ENCODE measurements at regions not wholly inside any gene's neighbourhood (a gene's known extent, or its start where the extent isn't known, plus 50 kb on each side); places are given as distances from the start of the nearest gene placed in this dataset.

DNA sequence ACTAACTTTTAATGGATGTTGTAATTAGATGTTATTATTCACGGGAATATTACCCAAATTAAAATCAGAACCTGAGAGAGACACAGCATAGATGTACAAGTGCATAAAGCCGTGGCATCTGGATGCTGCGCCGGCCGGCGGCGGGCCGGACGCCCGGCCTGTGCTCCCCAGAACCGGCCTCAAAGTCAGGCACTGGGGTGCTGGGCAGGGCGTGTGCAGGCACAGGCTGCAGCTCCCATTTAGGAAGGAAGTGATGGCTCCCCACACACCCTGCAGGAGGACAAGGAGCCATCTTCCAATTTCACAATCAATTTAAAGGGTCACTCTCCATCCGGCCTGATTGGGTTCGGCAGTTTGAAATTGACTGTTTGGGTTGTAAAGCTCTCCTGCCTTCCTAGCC, 367.7 kb upstream of the SALL3 start:
- DNase-seq: no peak

DNA sequence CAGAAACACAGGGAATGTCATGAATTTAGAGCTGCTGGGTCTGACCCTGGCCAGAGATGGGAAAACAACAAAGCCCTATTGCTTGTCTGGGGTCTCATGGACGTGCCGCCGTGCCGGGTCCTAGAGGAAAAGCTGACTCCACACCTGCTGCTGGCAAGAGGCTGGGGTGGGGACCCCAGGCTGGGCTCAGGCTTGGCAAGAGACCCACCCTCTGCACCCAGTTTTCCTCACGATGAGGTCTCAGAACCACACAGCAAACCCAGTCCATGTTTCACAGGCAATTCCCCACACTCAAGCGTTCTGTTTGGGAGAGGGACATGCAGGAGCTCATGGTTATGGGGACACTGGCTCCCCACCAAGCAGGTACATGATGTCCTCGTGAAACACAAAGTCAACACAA, 367.3 kb upstream of the SALL3 start:
- DNase-seq: no peak

DNA sequence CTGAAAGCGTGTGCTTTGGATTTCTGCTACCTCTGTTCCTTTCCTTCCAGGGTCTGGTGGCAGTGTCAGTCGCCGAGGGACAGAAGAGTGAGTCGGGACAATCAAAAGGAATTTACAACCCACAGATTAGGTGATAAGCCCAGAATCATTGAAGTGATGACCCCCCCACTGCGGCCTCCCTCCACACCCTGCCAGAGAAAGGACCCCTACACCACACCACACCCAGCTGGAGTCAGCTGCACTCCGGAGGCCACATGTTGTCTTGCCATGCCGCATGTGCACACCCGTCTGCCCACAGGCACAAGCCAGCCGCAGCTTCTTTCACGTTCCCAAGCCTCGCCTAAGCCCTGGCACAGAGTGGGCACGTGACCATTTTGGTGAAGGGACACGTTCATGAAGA, 366.8 kb upstream of the SALL3 start:
- DNase-seq: no peak

DNA sequence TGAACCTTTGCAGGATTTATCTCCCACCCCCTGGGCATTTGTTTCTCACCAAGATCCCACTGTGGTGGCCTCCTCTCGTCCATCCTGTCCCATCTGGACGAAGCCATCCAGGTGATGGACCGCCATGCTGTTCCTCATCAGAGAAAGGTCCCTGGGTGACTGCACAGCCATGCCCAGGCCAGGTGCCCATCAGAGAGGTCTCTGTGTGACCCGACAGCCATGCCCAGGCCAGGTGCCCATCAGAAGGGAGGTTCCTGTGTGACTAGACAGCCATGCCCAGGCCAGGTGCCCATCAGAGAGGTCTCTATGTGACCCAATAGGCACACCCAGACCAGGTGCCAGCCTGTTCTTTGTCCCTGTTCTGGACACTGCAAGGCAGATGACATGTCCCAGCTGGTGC, 360.9 kb upstream of the SALL3 start:
- DNase-seq: no peak

DNA sequence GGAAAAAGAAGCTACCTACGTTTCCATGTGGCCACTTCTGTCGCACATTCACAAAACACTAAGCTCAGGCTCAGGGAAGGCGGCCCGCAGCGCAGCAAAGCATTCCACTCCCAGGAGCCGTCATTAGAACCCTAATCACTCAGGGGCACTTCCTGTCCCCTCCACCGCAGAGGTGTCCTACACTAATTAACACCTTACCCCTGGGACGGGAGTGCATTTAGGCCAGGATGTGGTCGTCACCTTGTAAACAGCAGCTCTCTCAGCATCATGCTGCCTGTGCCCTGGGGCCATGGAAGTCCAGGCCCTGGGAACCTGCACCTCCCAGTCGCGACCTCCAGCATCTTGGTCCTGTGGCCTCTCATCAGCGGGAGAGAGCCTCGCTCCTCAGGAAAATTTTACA, 359.8 kb upstream of the SALL3 start:
- no peak for DNase-seq

DNA sequence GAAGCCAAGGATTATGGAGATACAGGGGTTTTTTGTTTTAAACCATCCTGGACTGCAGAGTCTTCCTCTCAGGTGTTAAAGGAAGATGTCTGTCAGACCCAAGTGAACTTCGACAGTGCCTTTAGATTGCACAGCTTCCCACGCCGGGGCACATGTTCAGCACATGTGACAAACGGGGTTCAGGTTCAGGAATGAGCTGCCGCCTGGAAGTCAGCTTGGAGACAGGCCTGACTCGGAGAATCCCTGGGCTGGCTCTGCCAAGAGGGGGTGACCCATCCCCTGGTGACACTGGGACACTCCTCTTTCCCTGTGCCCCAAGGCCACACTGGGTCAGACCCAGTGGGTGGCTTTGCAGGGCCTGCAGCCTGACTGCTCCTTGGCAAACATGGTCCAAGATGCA, 359.3 kb upstream of the SALL3 start:
- no peak for DNase-seq

DNA sequence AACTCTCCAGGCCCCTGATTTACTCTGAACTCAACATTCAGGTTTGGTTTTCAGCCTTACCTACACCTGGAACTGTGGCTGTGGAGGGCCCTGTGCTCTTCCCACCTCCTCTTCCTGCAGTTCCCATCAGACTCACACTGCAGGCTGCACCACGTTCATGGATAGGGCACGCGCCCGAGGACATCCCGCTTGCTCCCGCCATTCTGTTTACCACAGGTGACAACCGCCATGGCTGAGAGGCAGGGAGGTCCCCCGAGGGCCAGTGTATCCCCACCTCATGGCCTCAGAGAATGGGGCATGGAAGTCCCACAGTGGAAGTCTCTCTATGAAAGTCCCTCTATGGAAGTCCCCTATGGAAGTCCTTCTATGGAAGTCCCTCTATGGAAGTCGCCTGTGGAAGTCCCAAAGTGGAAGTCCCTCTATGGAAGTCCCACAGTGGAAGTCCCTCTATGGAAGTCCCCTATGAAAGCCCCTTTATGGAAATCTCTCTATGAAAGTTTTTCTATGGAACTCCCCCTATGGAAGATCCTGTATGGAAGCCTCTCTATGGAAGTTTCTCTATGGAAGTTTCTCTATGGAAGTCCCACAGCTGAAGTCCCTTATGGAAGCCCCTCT, 358.4 kb upstream of the SALL3 start:
- no peak for DNase-seq

DNA sequence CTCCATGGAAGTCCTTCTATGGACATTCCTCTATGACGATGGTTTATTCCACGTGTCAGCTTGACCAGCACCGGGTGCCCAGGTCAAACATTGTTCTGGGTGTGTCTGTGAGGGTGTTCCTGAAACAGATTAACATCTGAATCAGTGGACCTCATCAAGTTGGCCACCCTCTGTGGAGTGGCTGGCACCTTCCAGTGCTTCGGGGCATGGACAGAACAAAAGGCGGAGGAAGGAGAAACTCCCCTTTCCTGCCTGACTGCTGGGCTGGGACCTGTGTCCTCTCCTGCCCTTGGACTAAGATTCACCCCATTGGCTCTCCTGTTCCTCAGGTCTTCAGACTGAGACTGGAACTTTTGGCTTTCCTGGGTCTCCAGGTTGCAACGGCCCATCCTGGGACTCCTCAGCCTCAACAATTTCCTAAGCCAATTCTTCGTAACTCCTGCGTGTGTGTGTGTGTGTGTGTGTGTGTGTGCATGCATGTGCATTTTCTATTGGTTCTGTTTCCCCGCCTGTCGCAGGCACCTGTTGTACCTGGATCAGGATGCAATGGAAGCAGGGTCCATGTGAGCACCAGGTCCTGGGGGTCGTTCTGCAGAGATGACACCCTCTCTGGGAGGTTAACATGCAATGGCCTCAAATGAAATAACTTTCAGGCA, 357.2 kb upstream of the SALL3 start:
- no peak for DNase-seq

DNA sequence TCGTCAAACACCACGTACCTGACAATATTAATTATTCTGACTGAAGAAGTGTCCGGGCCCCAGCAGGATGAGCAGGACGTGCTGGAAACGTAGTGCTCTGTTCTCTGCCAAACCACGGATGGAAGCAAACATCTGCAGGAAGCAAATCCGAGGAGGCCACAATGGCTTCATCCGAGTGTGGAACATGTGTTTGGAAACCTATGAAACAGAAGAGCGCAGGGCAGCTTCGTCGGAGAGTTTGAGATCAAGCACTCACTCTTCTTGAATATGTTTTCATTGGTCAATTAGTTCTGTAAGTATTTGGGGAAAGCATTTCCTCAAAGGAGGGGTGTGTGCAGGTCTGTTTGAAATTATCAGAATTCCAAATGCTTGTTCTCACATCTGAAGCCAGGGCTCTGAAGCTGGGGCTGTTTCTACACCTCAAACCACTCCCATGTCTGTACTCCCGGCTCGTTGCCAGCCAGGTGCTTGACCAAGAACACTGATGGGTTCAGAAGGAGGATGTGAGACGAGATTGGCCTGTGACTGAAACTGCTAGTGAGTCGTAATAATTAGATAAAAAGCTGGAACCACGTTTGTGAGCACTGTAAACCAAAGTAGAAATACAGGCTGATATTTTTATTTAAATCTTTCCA, 356.6 kb upstream of the SALL3 start:
- DNase-seq: no peak

DNA sequence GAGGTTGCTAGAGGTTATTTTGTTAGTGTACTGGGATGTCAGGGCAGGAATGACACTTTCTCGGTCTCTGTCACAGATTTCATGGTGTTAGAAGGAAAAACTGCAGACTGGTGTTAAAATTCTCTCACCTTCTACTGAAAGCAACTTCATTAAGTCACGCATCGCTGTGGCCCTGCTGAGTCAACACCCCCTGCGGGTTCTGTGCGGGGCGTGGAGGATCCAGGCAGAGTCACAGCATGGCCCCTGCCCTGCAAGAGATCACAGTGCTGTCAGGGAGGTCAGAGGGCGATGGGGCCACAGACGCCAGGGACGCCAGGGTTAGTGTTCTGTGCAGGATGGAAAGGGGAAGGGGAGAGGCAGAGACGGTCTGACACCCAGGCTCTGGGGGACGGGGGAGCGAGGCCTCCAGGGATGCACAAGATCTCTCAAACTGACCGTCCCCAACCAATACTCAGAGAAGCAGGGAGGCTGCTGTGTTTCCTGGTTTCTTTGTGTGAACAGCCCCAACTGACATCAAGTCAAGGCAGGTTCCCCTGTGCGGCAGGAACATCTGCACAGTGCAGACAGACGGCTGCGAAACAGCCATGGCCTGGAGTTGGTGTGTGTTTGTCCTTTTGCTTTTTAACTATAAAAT, 354.9 kb upstream of the SALL3 start:
- DNase-seq: no peak

DNA sequence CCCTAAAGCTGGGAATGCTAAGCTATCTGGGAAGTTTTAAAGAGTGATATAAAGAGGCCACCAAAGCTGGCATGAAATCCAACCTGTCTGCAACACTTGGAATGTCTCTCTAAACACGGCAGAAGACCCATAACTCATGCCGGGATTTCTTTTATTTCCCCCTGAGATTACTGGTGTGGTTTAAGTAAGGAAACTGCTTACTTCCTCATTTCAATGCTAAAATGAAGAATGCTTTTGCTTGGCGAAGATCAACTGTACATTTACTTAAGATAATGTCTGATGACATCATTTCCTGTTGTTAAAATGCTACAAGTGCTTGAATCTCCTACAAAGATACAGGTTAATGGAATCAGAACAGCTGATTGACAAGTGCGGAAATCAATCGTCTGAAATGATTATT, 353.8 kb upstream of the SALL3 start:
- DNase-seq: no peak

DNA sequence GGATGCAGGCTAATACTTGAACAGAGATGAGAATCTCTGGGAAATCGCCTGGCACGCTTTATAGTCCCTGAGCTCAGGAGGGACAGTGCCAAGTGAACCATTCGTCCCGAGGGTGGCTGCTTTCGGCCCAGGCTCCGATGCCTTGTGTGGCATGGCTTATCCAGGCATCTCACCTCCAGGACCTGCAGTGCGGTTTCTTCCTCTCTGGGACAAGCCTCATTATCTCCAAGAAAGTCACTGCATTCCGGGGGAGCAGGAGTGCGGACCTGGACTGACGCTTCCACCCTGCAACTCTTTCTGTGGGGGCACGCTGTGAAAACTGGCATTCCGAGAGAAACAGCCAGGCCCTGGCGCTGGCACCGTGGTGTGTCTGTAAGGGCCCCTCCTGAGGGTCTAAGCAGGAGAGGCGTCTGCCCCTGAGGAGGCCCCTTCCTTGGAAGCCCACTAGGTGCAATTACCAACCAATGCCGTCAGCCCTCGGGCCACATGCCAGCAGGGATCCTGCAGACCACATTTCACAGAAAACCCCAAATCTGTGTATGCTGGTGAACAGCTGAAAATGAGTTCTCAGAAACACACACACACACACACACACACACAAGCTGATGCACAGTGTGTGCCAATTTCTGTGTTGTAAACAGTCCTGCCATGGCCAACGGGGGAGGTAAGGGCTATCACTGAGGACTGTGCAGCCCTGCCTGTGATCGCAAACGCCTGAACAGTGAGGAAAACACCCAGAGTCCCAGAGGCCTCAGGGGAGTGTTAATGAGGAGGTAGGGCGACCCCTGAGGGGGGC, 351.9 kb upstream of the SALL3 start:
- no peak for DNase-seq

DNA sequence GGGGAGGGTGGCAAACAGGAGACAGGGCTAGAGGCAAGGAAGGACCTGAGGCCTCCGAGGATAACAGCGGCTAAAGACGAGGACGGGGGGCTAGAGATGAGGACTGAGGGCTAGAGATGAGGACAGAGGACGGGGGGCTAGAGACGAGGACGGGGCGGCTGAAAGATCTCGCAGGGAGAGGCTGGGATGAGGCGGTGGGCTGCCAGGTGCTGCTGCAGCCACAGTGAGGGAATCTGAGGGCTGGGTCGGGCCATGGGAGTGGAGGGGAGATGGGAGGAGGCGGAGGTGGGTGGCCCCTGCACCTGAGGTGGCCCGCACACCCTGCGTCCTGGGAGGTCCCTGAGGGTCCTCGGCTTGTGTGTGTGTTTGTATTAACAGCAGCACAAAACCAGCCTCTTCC, 350.2 kb upstream of the SALL3 start:
- no peak for DNase-seq

DNA sequence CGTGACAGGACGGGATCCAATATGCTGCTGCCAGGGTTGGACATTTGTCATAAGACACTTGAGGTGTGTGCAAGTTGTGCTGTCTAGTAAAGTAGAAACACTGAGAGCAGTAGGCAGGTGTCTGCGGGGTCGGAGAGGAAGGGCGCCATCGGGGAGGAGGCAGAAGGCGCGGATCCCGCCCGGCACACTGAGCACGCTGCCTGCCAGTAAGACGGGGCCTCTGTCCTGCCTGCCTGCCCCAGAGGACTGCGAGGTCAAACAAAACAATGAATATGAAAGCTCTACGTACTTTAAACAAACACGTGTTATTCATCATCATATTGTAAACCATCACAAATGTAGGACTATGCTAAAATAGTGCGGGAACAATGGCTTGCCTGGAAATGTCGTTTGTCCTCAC, 349.3 kb upstream of the SALL3 start:
- DNase-seq: no peak

DNA sequence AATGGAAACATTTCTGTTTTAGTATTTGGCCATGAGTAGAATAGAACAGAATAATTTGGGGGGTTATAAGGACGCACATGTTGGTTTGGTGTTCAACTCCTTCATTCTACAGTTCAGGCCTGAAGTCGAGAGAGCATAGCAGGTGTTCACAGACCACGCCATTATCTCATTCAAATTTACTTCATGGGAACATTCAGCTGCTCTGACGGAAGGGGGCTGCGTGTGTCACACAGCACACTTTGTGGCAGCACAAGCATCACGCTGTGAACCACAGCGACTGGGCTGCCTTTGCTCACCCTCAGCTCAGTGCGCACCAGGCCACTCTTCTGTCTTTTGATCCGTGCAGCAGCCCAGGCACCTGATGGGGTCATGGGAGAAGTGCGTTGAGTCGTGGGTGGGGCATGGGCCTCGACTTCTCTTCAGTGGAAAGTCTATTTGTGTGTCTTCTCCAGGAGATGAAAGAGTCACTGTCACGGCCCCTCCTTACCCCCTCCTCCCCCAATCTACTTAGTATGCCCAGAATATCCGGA, 348.6 kb upstream of the SALL3 start:
- DNase-seq: no peak

DNA sequence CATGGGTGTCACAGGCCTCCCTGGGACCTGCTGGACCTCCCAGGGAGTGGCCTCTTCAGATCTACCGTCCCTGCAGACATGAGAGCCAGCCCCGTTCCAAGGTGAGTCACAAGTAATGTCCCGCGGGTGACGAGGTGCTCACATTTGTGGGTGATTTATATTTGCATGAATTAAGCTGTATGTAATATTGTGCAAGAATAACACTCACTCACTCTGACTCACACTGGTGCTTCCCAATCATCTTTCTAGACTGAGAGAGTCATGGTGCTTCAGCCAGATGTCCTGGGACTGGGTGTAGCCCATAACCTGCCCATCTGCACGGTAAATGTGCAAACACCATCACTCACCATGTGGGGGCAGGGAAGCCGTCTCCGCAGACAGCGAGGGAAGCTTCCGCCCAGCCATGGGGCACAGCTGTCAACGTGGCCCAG, 347.5 kb upstream of the SALL3 start:
- no peak for DNase-seq

DNA sequence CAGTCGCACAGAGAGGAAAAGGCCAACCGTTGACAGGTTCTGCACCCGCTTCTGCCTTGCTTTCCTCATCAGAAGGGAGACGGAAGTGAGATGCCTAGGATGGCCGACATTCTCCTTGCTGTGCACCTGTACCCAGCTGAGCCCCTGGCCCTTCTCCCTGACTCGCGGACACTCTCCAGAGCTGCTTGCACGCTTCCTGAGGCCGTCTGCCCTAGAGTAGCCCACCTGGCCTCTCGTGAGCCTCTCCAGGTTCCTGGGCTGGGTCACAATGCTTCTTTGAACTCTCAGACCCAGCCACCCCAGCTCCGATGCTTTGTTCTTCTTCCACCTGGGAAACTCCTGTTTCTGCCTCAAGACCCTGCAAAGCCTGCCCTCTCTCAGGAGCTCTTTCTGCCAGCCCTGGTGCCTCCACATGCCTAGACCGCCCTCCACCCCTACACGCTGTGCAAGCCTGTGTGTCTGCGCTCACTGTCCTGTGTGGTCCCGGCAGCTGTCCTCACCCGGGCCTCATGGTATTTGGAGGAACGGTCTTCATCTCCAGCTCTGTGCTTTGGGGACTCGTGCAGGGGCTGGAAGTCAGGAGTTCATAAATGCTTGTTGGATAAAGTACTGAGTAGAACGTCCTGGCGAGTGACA, 345.4 kb upstream of the SALL3 start:
- DNase-seq: no peak

DNA sequence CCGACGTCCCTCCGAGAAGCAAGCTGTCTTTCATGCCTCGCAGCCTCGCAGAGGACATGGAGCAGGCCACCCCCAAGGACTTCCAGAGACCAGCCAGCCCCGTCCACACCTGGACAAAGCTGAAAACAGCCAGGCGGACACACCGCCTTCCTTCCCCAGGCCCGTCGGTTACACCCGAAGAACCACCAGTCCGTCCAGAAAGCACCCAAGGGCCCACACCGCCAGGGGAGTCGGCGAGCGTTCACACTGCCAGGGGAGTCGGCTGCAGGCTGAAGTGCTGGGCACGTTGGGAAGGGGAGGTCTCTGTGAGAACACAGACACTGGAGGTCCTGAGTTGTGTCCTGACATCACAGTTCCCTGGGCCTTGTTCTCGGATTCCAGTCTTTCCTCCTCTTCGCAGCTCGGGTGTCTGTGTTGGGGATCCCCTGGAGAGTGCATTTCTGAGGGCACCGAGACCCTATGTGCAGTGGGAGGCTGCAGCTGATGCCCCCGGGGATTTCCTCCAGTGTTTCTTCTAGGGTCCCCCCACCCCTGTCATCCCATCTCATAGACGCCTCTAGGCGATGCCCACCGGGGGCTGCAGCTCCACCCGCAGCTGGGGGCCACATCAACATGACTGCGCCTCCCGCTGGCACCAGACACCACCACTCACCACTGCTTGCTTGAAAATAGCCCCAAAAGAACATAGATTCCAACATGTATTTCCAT, 344.4 kb upstream of the SALL3 start:
- DNase-seq: no peak

DNA sequence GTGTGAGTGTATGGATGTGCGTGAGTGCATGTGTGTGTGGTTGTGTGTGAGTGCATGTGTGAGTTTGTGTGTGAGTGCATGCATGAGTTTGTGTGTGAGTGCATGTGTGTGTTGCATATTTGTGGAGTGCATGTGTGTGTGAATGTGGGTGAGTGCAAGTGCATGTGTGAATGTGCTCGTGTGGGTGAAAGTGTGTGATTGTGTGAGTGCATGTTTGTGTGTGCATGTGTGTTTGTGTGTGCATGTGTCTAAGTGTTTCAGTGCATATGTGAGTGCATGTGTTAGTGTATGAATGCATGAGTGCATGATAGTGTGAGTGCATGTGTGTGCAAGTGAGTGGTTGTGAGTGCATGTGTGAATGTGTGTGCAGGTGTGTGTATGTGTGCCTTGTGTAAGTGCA, 343.4 kb upstream of the SALL3 start:
- no peak for DNase-seq
